Lung microvascular endothelial cell (primary cell): ENCODE measurements at regions not wholly inside any gene's neighbourhood (a gene's known extent, or its start where the extent isn't known, plus 50 kb on each side); places are given as distances from the start of the nearest gene placed in this dataset.

Source experiments
- DNase-seq, 2 donors: peaks; one replicate each; pipeline versions ENCODE4 v3.0.0 to v3.0.0-alpha.2; 2010; ENCODE audit warnings: low read depth in 2 of 2

- no peak for DNase-seq
Observed at GRCh38 chr11:119796363-119797060, 67.5 kb upstream of the NECTIN1 start.

- no peak for DNase-seq
Observed at GRCh38 chr11:119795690-119796089, 66.7 kb upstream of the NECTIN1 start.

GRCh38 chr11:119795231-119795630 lies 66.2 kb upstream of the NECTIN1 start:
- DNase-seq = no peak

- DNase-seq = no peak
Observed at GRCh38 chr11:119794756-119795155, 65.8 kb upstream of the NECTIN1 start.

- DNase-seq = no peak
Observed at GRCh38 chr11:119794141-119794665, 65.2 kb upstream of the NECTIN1 start.

- no peak for DNase-seq
Observed at GRCh38 chr11:119793335-119793984, 64.5 kb upstream of the NECTIN1 start.

- no peak for DNase-seq
Observed at GRCh38 chr11:119791701-119792151, 62.7 kb upstream of the NECTIN1 start.

- DNase-seq = no peak
Observed at GRCh38 chr11:119791047-119791446, 62.0 kb upstream of the NECTIN1 start.

GRCh38 chr11:119790476-119790875 lies 61.5 kb upstream of the NECTIN1 start:
- DNase-seq = no peak

GRCh38 chr11:119789766-119790407 lies 60.9 kb upstream of the NECTIN1 start:
- no peak for DNase-seq

- no peak for DNase-seq
Observed at GRCh38 chr11:119788911-119789560, 60.0 kb upstream of the NECTIN1 start.

GRCh38 chr11:119788096-119788883 lies 59.3 kb upstream of the NECTIN1 start:
- no peak for DNase-seq

- no peak for DNase-seq
Observed at GRCh38 chr11:119787074-119787461, 58.1 kb upstream of the NECTIN1 start.

- no peak for DNase-seq
Observed at GRCh38 chr11:119786431-119787073, 57.6 kb upstream of the NECTIN1 start.

- DNase-seq = no peak
Observed at GRCh38 chr11:119785131-119785530, 56.1 kb upstream of the NECTIN1 start.

GRCh38 chr11:119784421-119784820 lies 55.4 kb upstream of the NECTIN1 start:
- DNase-seq = no peak

- no peak for DNase-seq
Observed at GRCh38 chr11:119783466-119784400, 54.7 kb upstream of the NECTIN1 start.

GRCh38 chr11:119782739-119783072 lies 53.7 kb upstream of the NECTIN1 start:
- DNase-seq = no peak

- DNase-seq = no peak
Observed at GRCh38 chr11:119782006-119782738, 53.2 kb upstream of the NECTIN1 start.
